Gastrocnemius medialis (tissue), 4 donors: ENCODE measurements at regions not wholly inside any gene's neighbourhood (a gene's known extent, or its start where the extent isn't known, plus 50 kb on each side); places are given as distances from the start of the nearest gene placed in this dataset.

Source experiments
- CTCF ChIP-seq, 5 experiments: fragments of 450-650 bp in 3 of 5; fragments of 200-600 bp in 2 of 5; sonication (generic) in 2 of 5; IDR thresholded peaks in 4 of 5; conservative IDR thresholded peaks in 1 of 5; 1 replicate in 4 of 5; 2 replicates in 1 of 5; pipeline ENCODE4 v1.5.1; 2016 to 2019; ENCODE audit warnings: antibody characterized with exemption in 5 of 5, mild to moderate bottlenecking in 3 of 5, moderate library complexity in 3 of 5
- POLR2A ChIP-seq, 2 donors: fragments of 450-650 bp; IDR thresholded peaks; one replicate each; pipeline ENCODE4 v1.6.1; 2017; ENCODE audit warnings: antibody characterized with exemption in 2 of 2, mild to moderate bottlenecking in 2 of 2, moderate library complexity in 2 of 2

- no peak for TF ChIP-seq CTCF (IDR thresholded peaks at IDR 0.05 in 4 of 5, conservative IDR thresholded peaks at IDR 0.05 in 1 of 5)
- TF ChIP-seq POLR2A (IDR thresholded peaks at IDR 0.05) = no peak
Observed at GRCh38 chrX:47749185-47749967, 87.3 kb upstream of the ZNF81 start.
